Astrocyte (in vitro differentiated cells and primary cell): ENCODE measurements at regions not wholly inside any gene's neighbourhood (a gene's known extent, or its start where the extent isn't known, plus 50 kb on each side); places are given as distances from the start of the nearest gene placed in this dataset.

Experiments
- DNase-seq: peaks from one replicate; pipeline ENCODE4 v3.0.0-alpha.2; 2010; ENCODE audit warnings: low read depth
- FAIRE-seq: peaks from 2 replicates; lab custom pipeline; 2011; peaks lifted over from hg19 to GRCh38; lab: Jason Lieb, UNC
- H2AFZ ChIP-seq: 2 replicates; pipeline ENCODE4 v1.6.0; 2012; ENCODE audit warnings: low read depth, low read length, inconsistent platforms
- H3K27ac ChIP-seq: 2 replicates; pipeline ENCODE4 v1.5.1; 2011; ENCODE audit warnings: low read depth, low read length, inconsistent platforms
- H3K27me3 ChIP-seq: 2 replicates; pipeline ENCODE4 v1.6.0; 2011; ENCODE audit warnings: low read length, inconsistent platforms; ENCODE audit not compliant: insufficient read depth
- H3K36me3 ChIP-seq: 2 replicates; pipeline ENCODE4 v1.5.1; 2011; ENCODE audit warnings: low read length, inconsistent platforms; ENCODE audit not compliant: insufficient read depth
- H3K4me1 ChIP-seq: 2 replicates; pipeline ENCODE4 v1.5.1; 2011; ENCODE audit warnings: low read length, inconsistent platforms; ENCODE audit not compliant: insufficient read depth
- H3K4me2 ChIP-seq: 2 replicates; pipeline ENCODE4 v1.6.0; 2012; ENCODE audit warnings: low read length, inconsistent platforms
- H3K4me3 ChIP-seq: 2 replicates; pipeline ENCODE4 v1.5.1; 2011; ENCODE audit warnings: low read depth, mild to moderate bottlenecking, low read length, inconsistent platforms; ENCODE audit not compliant: insufficient read depth
- H3K79me2 ChIP-seq: 2 replicates; pipeline ENCODE4 v1.6.0; 2012; ENCODE audit warnings: mild to moderate bottlenecking, low read length, inconsistent platforms; ENCODE audit not compliant: insufficient read depth
- H3K9ac ChIP-seq: 2 replicates; pipeline ENCODE4 v1.6.0; 2012; ENCODE audit warnings: mild to moderate bottlenecking, low read length, inconsistent platforms
- H3K9me3 ChIP-seq: 2 replicates; pipeline ENCODE4 v1.5.1; 2012; ENCODE audit warnings: low read depth, mild to moderate bottlenecking, low read length, inconsistent platforms; ENCODE audit not compliant: insufficient read depth
- H4K20me1 ChIP-seq: 2 replicates; pipeline ENCODE4 v1.6.0; 2012; ENCODE audit warnings: low read length, inconsistent platforms; ENCODE audit not compliant: insufficient read depth
- H3K27ac Mint-ChIP-seq: one replicate; pipeline ENCODE4 v1.8.0; 2021; ENCODE audit warnings: mild to moderate bottlenecking, mixed read lengths; ENCODE audit not compliant: unreplicated experiment
- H3K27me3 Mint-ChIP-seq: one replicate; pipeline ENCODE4 v1.8.0; 2021; ENCODE audit warnings: low read depth, mixed read lengths; ENCODE audit not compliant: unreplicated experiment
- H3K36me3 Mint-ChIP-seq: one replicate; pipeline ENCODE4 v1.8.0; 2021; ENCODE audit warnings: low read depth, mixed read lengths; ENCODE audit not compliant: unreplicated experiment
- H3K4me1 Mint-ChIP-seq: one replicate; pipeline ENCODE4 v1.8.0; 2021; ENCODE audit warnings: low read depth, mixed read lengths; ENCODE audit not compliant: unreplicated experiment
- H3K4me3 Mint-ChIP-seq: one replicate; pipeline ENCODE4 v1.8.0; 2021; ENCODE audit warnings: mild to moderate bottlenecking, moderate library complexity, mixed read lengths; ENCODE audit not compliant: unreplicated experiment
- H3K9me3 Mint-ChIP-seq: one replicate; pipeline ENCODE4 v1.8.0; 2021; ENCODE audit warnings: mild to moderate bottlenecking, mixed read lengths; ENCODE audit not compliant: unreplicated experiment
- EZH2 ChIP-seq: IDR thresholded peaks from 2 replicates; pipeline ENCODE4 v1.6.1; 2012; ENCODE audit warnings: mild to moderate bottlenecking, low read length, inconsistent platforms; ENCODE audit not compliant: insufficient read depth
- TF ChIP-seq, protein P1 (sequence below): IDR thresholded peaks from 2 replicates; pipeline ENCODE4 v1.5.1; 2011; ENCODE audit warnings: low read depth, mild to moderate bottlenecking, inconsistent platforms, low read length, moderate library complexity; ENCODE audit not compliant: insufficient read depth

DNA sequence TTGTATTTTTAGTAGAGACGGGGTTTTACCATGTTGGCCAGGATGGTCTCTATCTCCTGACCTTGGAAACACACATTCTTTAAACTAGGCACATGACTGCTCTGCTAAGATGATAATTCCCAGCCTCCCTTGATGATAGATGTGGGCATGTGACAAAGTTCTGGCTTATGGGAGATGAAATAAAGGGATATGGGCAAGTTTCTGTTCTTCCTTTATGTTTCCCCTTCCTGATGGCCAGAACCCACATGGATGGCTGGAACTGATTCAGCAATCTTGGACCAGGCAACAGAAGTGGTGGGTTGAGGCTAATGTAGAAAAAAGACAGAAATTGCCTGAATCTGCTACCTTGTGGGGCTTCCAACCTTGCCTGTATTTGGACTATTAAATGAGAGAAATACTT is 60.7 kb upstream of the NRP1 start:
- no peak overlapping the region for H3K4me3 ChIP-seq
- DNase-seq (no peak), FAIRE-seq (no peak)
- no peaks in the 10 kb centered on the region for H4K20me1 ChIP-seq
- H3K79me2 ChIP-seq: no peaks in the 10 kb centered on the region
- H3K9ac ChIP-seq: no peak overlapping the region
- no peaks in the 10 kb centered on the region for H3K4me1 ChIP-seq
- H3K27me3 ChIP-seq: no peaks in the 10 kb centered on the region
- Mint-ChIP-seq H3K27ac (no peak overlapping the region), H3K36me3 (no peaks in the 10 kb centered on the region), H3K27me3 (no peaks in the 10 kb centered on the region), H3K4me1 (peaks cover 3% of the 10 kb centered on the region), H3K4me3 (no peak overlapping the region), H3K9me3 (peaks cover 11% of the 10 kb centered on the region)
- TF ChIP-seq, protein P1, sequence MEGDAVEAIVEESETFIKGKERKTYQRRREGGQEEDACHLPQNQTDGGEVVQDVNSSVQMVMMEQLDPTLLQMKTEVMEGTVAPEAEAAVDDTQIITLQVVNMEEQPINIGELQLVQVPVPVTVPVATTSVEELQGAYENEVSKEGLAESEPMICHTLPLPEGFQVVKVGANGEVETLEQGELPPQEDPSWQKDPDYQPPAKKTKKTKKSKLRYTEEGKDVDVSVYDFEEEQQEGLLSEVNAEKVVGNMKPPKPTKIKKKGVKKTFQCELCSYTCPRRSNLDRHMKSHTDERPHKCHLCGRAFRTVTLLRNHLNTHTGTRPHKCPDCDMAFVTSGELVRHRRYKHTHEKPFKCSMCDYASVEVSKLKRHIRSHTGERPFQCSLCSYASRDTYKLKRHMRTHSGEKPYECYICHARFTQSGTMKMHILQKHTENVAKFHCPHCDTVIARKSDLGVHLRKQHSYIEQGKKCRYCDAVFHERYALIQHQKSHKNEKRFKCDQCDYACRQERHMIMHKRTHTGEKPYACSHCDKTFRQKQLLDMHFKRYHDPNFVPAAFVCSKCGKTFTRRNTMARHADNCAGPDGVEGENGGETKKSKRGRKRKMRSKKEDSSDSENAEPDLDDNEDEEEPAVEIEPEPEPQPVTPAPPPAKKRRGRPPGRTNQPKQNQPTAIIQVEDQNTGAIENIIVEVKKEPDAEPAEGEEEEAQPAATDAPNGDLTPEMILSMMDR: no peak
- H3K4me2 ChIP-seq: no peak overlapping the region
- H3K27ac ChIP-seq: no peak overlapping the region
- no peaks in the 10 kb centered on the region for H3K36me3 ChIP-seq
- H2AFZ ChIP-seq: no peak overlapping the region
- H3K9me3 ChIP-seq: peaks cover 10% of the 10 kb centered on the region

DNA sequence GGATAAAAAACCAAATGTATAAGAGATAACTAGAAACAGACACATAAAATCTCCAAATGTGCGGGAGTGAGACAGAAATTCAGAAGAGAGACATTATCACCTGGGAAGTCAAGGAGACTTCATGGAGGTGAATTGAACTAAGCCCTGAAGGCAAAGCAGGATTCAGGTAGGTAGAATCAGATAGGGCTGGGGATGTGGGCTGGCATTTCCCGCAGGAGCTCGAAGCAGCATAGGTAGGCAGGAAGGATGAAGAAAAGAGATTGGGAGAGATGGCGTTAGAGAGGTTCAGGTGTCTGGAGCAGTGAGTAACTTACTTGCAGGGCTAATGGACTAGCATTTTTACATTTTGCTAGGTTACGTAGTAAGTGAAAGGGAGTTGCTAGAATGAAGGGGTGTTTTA is 58.2 kb upstream of the NRP1 start:
- peaks cover 11% of the 10 kb centered on the region for H3K9me3 Mint-ChIP-seq
- no peak overlapping the region for H3K4me3 Mint-ChIP-seq
- Histone ChIP-seq H3K4me2 (no peak overlapping the region), H3K79me2 (no peaks in the 10 kb centered on the region), H3K4me1 (no peaks in the 10 kb centered on the region), H3K4me3 (no peak overlapping the region), H2AFZ (no peak overlapping the region), H3K27me3 (no peaks in the 10 kb centered on the region), H3K27ac (no peak overlapping the region), H3K36me3 (no peaks in the 10 kb centered on the region), H3K9ac (no peak overlapping the region), H3K9me3 (peaks cover 10% of the 10 kb centered on the region), H4K20me1 (no peaks in the 10 kb centered on the region)
- H3K27ac Mint-ChIP-seq: no peak overlapping the region
- peaks cover 3% of the 10 kb centered on the region for H3K4me1 Mint-ChIP-seq
- FAIRE-seq (no peak), DNase-seq (no peak)
- H3K36me3 Mint-ChIP-seq: no peaks in the 10 kb centered on the region
- H3K27me3 Mint-ChIP-seq: peaks cover 4% of the 10 kb centered on the region
- no peak for TF ChIP-seq EZH2
- TF ChIP-seq, protein P1: no peak

DNA sequence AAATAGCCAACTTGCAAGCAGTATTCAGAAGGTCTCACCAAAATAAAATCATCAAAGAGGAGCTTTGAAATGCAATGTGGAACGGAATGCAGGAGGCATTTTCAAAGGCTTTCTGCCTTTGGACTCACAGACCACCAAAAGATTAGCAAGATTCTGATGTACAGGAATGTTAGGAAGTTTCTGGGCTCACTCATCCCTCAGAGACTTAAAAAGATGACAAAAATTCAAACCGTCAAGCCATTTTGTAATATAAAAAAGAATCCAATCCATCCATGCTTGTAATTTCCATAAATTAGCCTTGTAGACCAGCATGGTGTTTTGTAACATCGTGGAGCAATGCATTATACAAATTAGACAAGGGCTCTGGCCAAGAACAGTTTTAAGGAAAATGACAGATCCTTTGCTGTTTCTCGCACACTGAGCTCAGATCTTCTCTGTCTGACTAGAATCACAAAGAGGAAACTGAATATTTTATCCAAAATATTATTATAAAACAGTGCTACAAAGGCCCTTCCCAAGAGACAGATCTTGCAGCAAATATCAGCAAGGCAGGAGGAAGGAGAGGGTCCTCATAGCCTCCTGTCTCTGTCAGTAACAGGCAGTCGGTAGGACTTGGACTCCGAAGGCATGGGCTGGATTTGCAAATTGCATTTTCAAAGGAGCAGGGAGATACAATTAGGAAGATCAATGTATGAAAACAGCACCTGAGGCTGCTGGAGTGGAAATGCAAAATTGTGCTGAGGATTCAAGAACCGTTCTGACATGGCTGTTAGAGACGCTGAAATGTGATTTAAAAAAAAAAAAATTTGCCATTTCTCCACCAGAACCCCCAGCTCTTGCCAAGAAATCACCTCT is 57.4 kb upstream of the NRP1 start:
- Histone ChIP-seq H3K27ac (no peak overlapping the region), H2AFZ (no peak overlapping the region), H3K4me2 (no peak overlapping the region), H3K27me3 (no peaks in the 10 kb centered on the region), H3K79me2 (no peaks in the 10 kb centered on the region), H3K4me3 (no peak overlapping the region), H3K9me3 (peaks cover 5% of the 10 kb centered on the region), H3K9ac (no peak overlapping the region), H3K4me1 (no peaks in the 10 kb centered on the region), H3K36me3 (no peaks in the 10 kb centered on the region), H4K20me1 (no peaks in the 10 kb centered on the region)
- Mint-ChIP-seq H3K27me3 (peaks cover 4% of the 10 kb centered on the region), H3K36me3 (no peaks in the 10 kb centered on the region), H3K27ac (no peak overlapping the region), H3K9me3 (peaks cover 4% of the 10 kb centered on the region), H3K4me3 (no peak overlapping the region), H3K4me1 (peaks cover 5% of the 10 kb centered on the region)
- FAIRE-seq: no peak
- no peak for TF ChIP-seq EZH2
- TF ChIP-seq, protein P1: no peak
- DNase-seq: no peak
